Stomach (tissue), 8 donors: ENCODE measurements at regions not wholly inside any gene's neighbourhood (a gene's known extent, or its start where the extent isn't known, plus 50 kb on each side); places are given as distances from the start of the nearest gene placed in this dataset.

ENCODE experiments used
- DNase-seq, 2 donors: peaks; one replicate each; pipeline versions ENCODE4 v3.0.0 to v3.0.0-alpha.2; 2013 to 2019
- H3K27ac ChIP-seq, 5 donors: fragments of 200-600 bp in 4 of 5; sonication (generic) in 4 of 5; one replicate each; pipeline ENCODE4 v1.5.1; 2013 to 2019; ENCODE audit warnings: mild to moderate bottlenecking in 1 of 5, moderate library complexity in 1 of 5
- H3K27me3 ChIP-seq, 3 donors: fragments of 200-600 bp; sonication (generic); one replicate each; pipeline ENCODE4 v1.5.1; 2017 to 2019; ENCODE audit warnings: mixed run types in 1 of 3
- H3K36me3 ChIP-seq, 4 donors: fragments of 200-600 bp; sonication (generic); 1 replicate in 3 of 4; 2 replicates in 1 of 4; pipeline ENCODE4 v1.5.1; 2016 to 2019
- H3K4me1 ChIP-seq, 4 donors: fragments of 200-600 bp; sonication (generic); one replicate each; pipeline ENCODE4 v1.5.1; 2016 to 2019
- H3K4me3 ChIP-seq, 4 donors: fragments of 200-600 bp; sonication (generic) in 3 of 4; one replicate each; pipeline ENCODE4 v1.5.1; 2016 to 2019; ENCODE audit warnings: mild to moderate bottlenecking in 1 of 4
- H3K9me3 ChIP-seq, 4 donors: fragments of 200-600 bp; sonication (generic); one replicate each; pipeline ENCODE4 v1.5.1; 2016 to 2019
- EP300 ChIP-seq: sonication (generic); formaldehyde crosslinking; IDR thresholded peaks from one replicate; pipeline ENCODE4 v1.6.1; 2017; ENCODE audit warnings: antibody characterized with exemption
- POLR2A ChIP-seq, 4 donors: fragments of 450-650 bp; IDR thresholded peaks; one replicate each; pipeline ENCODE4 v1.6.1; 2016; ENCODE audit warnings: antibody characterized with exemption in 4 of 4, control low read depth in 2 of 4, mild to moderate bottlenecking in 1 of 4, moderate library complexity in 1 of 4
- POLR2AphosphoS5 ChIP-seq, 3 donors: sonication (generic); formaldehyde crosslinking; IDR thresholded peaks; one replicate each; pipeline ENCODE4 v1.6.1; 2016; ENCODE audit warnings: antibody characterized with exemption in 3 of 3
- WGBS, 5 donors: extraction: QIAGEN DNeasy Blood & Tissue Kit in 3 of 5; methylation state at CpG; one replicate each; pipeline versions ENCODE4 v1.1.5 to v1.1.7; 2013 to 2018; 5-methylcytosine and 5-hydroxymethylcytosine counted together
- intact Hi-C: fragments of 100-400 bp; cut with DNase I; formaldehyde crosslinking; loops from one replicate; pipeline ENCODE4 v1.15.1; 2023; ENCODE audit warnings: low total_unique reads
- TF ChIP-seq, protein P1 (sequence below), 7 experiments: fragments of 450-650 bp in 4 of 7; fragments of 200-600 bp in 3 of 7; sonication (generic) in 3 of 7; IDR thresholded peaks; one replicate each; pipeline ENCODE4 v1.5.1; 2016 to 2019; ENCODE audit warnings: antibody characterized with exemption in 7 of 7, control low read depth in 2 of 7, mild to moderate bottlenecking in 1 of 7
- donor health status: healthy with polysubstance abuse.
- donor health status: Bipolar disorder and iron deficiency.
- donor health status: healthy.

DNA sequence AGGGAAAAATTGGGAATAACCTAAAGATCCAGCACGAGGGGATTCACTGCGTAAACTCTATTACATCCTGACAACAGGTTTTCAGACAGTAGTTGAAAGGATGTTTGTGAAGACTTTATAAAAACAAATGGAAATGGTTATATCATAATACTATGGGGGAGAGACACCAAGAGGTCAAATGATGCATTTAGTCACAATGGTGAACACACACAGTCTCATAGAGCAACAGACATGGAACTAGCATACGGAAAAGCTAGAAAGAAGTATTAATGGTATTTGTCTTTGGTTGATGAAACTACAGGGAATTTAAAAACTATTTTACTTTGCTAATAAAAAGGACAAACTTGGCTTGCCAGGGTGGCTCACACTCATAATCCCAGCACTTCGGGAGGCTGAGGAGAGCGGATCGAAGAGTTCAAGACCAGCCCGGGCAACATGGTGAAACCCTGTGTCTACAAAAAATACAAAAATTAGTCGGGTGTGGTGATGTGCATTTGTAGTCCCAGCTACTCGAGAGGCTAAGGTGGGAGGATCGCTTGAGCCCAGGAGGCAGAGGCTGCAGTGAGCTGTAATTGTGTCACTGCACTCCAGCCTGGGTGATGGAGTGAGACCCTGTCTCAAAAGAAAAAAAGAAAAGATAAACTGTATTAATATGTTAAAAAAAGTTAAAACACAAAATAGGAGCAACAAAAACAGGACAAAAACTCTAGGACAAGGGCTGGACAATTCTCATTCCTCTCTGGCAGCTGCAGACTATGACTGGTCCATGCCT, 94.8 kb downstream of the MYCN start:
- intact Hi-C loops, result no loop called here
- H3K36me3 ChIP-seq, result no peaks in the 10 kb centered on the region
- no peaks in the 10 kb centered on the region for H3K9me3 ChIP-seq
- no peak overlapping the region for H3K4me3 ChIP-seq
- DNase-seq, result no peak
- H3K27ac ChIP-seq, result no peak overlapping the region
- H3K27me3 ChIP-seq, result no peaks in the 10 kb centered on the region
- no peak for TF ChIP-seq POLR2A (IDR thresholded peaks at IDR 0.05)
- TF ChIP-seq, protein P1, sequence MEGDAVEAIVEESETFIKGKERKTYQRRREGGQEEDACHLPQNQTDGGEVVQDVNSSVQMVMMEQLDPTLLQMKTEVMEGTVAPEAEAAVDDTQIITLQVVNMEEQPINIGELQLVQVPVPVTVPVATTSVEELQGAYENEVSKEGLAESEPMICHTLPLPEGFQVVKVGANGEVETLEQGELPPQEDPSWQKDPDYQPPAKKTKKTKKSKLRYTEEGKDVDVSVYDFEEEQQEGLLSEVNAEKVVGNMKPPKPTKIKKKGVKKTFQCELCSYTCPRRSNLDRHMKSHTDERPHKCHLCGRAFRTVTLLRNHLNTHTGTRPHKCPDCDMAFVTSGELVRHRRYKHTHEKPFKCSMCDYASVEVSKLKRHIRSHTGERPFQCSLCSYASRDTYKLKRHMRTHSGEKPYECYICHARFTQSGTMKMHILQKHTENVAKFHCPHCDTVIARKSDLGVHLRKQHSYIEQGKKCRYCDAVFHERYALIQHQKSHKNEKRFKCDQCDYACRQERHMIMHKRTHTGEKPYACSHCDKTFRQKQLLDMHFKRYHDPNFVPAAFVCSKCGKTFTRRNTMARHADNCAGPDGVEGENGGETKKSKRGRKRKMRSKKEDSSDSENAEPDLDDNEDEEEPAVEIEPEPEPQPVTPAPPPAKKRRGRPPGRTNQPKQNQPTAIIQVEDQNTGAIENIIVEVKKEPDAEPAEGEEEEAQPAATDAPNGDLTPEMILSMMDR (IDR thresholded peaks at IDR 0.05), result no peak
- no peak for TF ChIP-seq EP300
- no peak for TF ChIP-seq POLR2AphosphoS5 (IDR thresholded peaks at IDR 0.05)
- peaks cover 0 to 4% (median 0%) of the 10 kb centered on the region in 4 donors for H3K4me1 ChIP-seq
- 88 to 95% (median 93%) methylated on average over 10 of the region's 10 CpGs for WGBS, 5 donors

- Histone ChIP-seq H3K27ac (no peak overlapping the region), H3K4me3 (no peak overlapping the region), H3K9me3 (no peaks in the 10 kb centered on the region), H3K36me3 (no peaks in the 10 kb centered on the region), H3K4me1 (peaks cover 0 to 4% (median 0%) of the 10 kb centered on the region in 4 donors), H3K27me3 (no peaks in the 10 kb centered on the region)
- peak in 1 of 2 donors; percentile 47 for DNase-seq
- intact Hi-C loops, result no loop called here
- TF ChIP-seq EP300, result no peak
- TF ChIP-seq, protein P1 (IDR thresholded peaks at IDR 0.05), result no peak
- no peak for TF ChIP-seq POLR2A (IDR thresholded peaks at IDR 0.05)
- TF ChIP-seq POLR2AphosphoS5 (IDR thresholded peaks at IDR 0.05), result no peak
- WGBS, 5 donors, result 52 to 66% (median 60%) methylated on average over 5 of the region's 5 CpGs
Measured at GRCh38 chr2:16034151-16034974, 94.0 kb downstream of the MYCN start.

GRCh38 chr2:16033032-16033293, 92.6 kb downstream of the MYCN start:
- no peak overlapping the region for H3K27ac ChIP-seq
- H3K4me1 ChIP-seq, result peaks cover 0 to 4% (median 0%) of the 10 kb centered on the region in 4 donors
- H3K4me3 ChIP-seq, result no peak overlapping the region
- 94 to 99% (median 96%) methylated on average over 4 of the region's 4 CpGs for WGBS, 5 donors
- no peak for TF ChIP-seq EP300
- H3K9me3 ChIP-seq, result no peaks in the 10 kb centered on the region
- no peaks in the 10 kb centered on the region for H3K36me3 ChIP-seq
- H3K27me3 ChIP-seq, result no peaks in the 10 kb centered on the region
- intact Hi-C loops, result no loop called here
- DNase-seq, result no peak

DNA sequence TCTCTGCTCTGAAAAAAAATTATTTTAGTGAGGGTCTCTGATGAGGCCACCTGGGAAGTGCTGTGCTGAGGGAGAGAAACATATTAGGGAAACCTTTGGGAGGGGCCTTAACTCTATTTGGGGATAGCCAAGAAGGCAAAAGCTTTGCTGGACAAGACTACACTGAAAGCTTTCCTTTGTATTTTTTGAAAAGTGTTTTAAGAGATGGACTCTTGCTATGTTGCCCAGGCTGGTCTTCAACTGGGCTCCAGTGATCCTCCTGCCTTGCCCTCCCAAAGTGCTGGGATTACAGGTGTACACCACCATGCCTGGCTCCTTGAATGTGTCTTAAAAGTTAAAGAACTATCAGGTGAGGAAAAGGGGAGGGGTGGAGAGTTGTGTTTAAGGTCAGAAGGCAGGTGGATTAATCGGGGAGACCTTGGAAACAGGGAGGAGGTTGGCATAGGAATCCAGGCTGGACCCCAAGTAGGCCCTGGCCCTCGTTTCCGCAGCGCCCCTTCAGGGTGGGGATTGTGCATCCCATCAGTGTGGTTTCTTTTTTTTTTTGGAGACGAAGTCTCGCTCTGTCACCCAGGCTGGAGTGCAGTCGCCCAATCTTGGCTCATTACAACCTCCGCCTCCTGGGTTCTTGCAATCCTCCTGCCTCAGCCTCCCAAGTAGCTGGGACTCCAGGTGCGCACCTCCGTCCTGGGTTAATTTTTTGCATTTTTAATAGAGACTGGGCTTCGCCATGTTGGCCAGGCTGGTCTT, 92.1 kb downstream of the MYCN start:
- no peaks in the 10 kb centered on the region for H3K36me3 ChIP-seq
- H3K27me3 ChIP-seq, result no peaks in the 10 kb centered on the region
- peaks cover 0 to 4% (median 0%) of the 10 kb centered on the region in 4 donors for H3K4me1 ChIP-seq
- H3K27ac ChIP-seq, result no peak overlapping the region
- intact Hi-C loops, result no loop called here
- no peaks in the 10 kb centered on the region for H3K9me3 ChIP-seq
- TF ChIP-seq EP300, result no peak
- no peak for TF ChIP-seq POLR2AphosphoS5 (IDR thresholded peaks at IDR 0.05)
- TF ChIP-seq POLR2A (IDR thresholded peaks at IDR 0.05), result no peak
- TF ChIP-seq, protein P1 (IDR thresholded peaks at IDR 0.05), result no peak
- DNase-seq, result no peak
- 86 to 97% (median 93%) methylated on average over 11 of the region's 11 CpGs for WGBS, 5 donors
- H3K4me3 ChIP-seq, result no peak overlapping the region
